ENCODE measurements at regions not wholly inside any gene's neighbourhood (a gene's known extent, or its start where the extent isn't known, plus 50 kb on each side); places are given as distances from the start of the nearest gene placed in this dataset.

- H3K9me3 ChIP-seq (ENCODE audit: low read length) = no peaks in the 10 kb centered on the region
- H3K27ac ChIP-seq (ENCODE audit: low read depth, low read length, poor library complexity, severe bottlenecking) = no peak overlapping the region
- H4K20me1 ChIP-seq (ENCODE audit: insufficient read depth, low read length) = no peaks in the 10 kb centered on the region
- no peaks in the 10 kb centered on the region for H3K9me2 ChIP-seq (ENCODE audit: low read depth, low read length)
- peaks cover 9% of the 10 kb centered on the region; the same call in 1 of the 2 replicates for H3K36me3 ChIP-seq (ENCODE audit: insufficient read depth, low read length)
- TF ChIP-seq, protein P1, sequence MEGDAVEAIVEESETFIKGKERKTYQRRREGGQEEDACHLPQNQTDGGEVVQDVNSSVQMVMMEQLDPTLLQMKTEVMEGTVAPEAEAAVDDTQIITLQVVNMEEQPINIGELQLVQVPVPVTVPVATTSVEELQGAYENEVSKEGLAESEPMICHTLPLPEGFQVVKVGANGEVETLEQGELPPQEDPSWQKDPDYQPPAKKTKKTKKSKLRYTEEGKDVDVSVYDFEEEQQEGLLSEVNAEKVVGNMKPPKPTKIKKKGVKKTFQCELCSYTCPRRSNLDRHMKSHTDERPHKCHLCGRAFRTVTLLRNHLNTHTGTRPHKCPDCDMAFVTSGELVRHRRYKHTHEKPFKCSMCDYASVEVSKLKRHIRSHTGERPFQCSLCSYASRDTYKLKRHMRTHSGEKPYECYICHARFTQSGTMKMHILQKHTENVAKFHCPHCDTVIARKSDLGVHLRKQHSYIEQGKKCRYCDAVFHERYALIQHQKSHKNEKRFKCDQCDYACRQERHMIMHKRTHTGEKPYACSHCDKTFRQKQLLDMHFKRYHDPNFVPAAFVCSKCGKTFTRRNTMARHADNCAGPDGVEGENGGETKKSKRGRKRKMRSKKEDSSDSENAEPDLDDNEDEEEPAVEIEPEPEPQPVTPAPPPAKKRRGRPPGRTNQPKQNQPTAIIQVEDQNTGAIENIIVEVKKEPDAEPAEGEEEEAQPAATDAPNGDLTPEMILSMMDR (IDR thresholded peaks at IDR 0.05; ENCODE audit: low read length) = no peak
- no peak for TF ChIP-seq EZH2 (IDR thresholded peaks at IDR 0.05; ENCODE audit: borderline replicate concordance, low read length)
- H3K4me3 ChIP-seq (ENCODE audit: low read depth, low read length, poor library complexity, severe bottlenecking) = no peak overlapping the region
- H3K79me2 ChIP-seq (ENCODE audit: insufficient read depth, low read length) = no peaks in the 10 kb centered on the region
- no peaks in the 10 kb centered on the region for H3K27me3 ChIP-seq (ENCODE audit: insufficient read depth, low read length)
- H3K4me2 ChIP-seq (ENCODE audit: low read length) = no peak overlapping the region
- H3F3A ChIP-seq (ENCODE audit: insufficient read depth, low read length) = no peaks in the 10 kb centered on the region
- no peak overlapping the region for H3K9ac ChIP-seq (ENCODE audit: low read length)
- H3K4me1 ChIP-seq (ENCODE audit: insufficient read depth, low read length, severe bottlenecking) = no peaks in the 10 kb centered on the region
- H2AFZ ChIP-seq (ENCODE audit: low read length) = no peak overlapping the region
Observed at GRCh38 chr5:109996246-109996645, 306.5 kb downstream of the MAN2A1 start.

DNA sequence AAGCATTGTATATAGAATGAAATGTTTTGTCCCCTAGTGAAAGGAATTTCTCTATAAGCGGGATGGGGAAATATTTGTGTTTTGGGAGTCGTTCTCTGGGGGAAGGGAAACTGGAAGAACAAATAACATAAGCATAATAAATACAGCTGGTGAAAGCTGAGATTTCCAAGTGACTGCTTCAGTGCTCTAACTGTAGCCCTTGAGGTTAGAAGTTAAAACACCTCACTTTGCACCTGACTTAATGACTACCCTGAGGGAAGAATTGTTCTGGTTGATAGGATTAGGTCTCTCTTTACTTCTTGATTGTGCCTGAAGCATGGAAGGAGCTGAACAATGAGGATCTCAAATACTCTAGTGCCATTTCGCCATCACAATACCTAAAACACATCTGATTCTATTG, 307.4 kb downstream of the MAN2A1 start:
- H2AFZ ChIP-seq (ENCODE audit: low read length) = no peak overlapping the region
- TF ChIP-seq EZH2 (IDR thresholded peaks at IDR 0.05; ENCODE audit: borderline replicate concordance, low read length) = no peak
- TF ChIP-seq, protein P1 (IDR thresholded peaks at IDR 0.05; ENCODE audit: low read length) = no peak

DNA sequence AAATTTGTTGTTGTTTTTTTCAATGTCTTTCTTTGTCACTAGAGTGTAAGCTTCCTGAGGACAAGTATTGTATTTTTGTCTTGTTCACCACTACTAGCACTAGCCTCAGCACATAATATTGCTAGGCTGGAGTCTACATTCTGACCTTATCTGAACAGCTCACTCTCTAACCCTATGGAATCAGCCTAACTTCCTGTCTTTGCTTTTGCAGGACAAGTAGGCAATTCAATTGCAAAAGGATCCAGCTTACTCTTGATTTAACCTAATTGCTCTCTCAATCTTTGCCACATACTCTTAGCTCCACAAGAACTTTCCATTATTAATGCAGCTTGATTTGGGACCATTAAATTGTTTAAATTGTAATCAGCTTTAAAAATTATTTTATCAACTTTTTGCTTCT, 308.5 kb downstream of the MAN2A1 start:
- Histone ChIP-seq H4K20me1 (ENCODE audit: insufficient read depth, low read length) (no peaks in the 10 kb centered on the region), H3K4me3 (ENCODE audit: low read depth, low read length, poor library complexity, severe bottlenecking) (no peak overlapping the region), H3K9me3 (ENCODE audit: low read length) (no peaks in the 10 kb centered on the region), H3K4me2 (ENCODE audit: low read length) (no peak overlapping the region), H3K79me2 (ENCODE audit: insufficient read depth, low read length) (no peaks in the 10 kb centered on the region), H3K27ac (ENCODE audit: low read depth, low read length, poor library complexity, severe bottlenecking) (no peak overlapping the region), H3K9ac (ENCODE audit: low read length) (no peak overlapping the region), H2AFZ (ENCODE audit: low read length) (no peak overlapping the region), H3F3A (ENCODE audit: insufficient read depth, low read length) (no peaks in the 10 kb centered on the region), H3K9me2 (ENCODE audit: low read depth, low read length) (no peaks in the 10 kb centered on the region), H3K27me3 (ENCODE audit: insufficient read depth, low read length) (no peaks in the 10 kb centered on the region), H3K4me1 (ENCODE audit: insufficient read depth, low read length, severe bottlenecking) (no peaks in the 10 kb centered on the region), H3K36me3 (ENCODE audit: insufficient read depth, low read length) (peaks cover 9% of the 10 kb centered on the region; the same call in 1 of the 2 replicates)
- TF ChIP-seq EZH2 (IDR thresholded peaks at IDR 0.05; ENCODE audit: borderline replicate concordance, low read length) = no peak
- TF ChIP-seq, protein P1 (IDR thresholded peaks at IDR 0.05; ENCODE audit: low read length) = no peak

More for the DNA sequence above, 307.4 kb downstream of the MAN2A1 start:
- Histone ChIP-seq H3F3A (ENCODE audit: insufficient read depth, low read length) (no peaks in the 10 kb centered on the region), H3K4me2 (ENCODE audit: low read length) (no peak overlapping the region), H3K9me3 (ENCODE audit: low read length) (no peaks in the 10 kb centered on the region), H3K9ac (ENCODE audit: low read length) (no peak overlapping the region), H3K27ac (ENCODE audit: low read depth, low read length, poor library complexity, severe bottlenecking) (no peak overlapping the region), H4K20me1 (ENCODE audit: insufficient read depth, low read length) (no peaks in the 10 kb centered on the region), H3K36me3 (ENCODE audit: insufficient read depth, low read length) (peaks cover 9% of the 10 kb centered on the region; the same call in 1 of the 2 replicates), H3K4me1 (ENCODE audit: insufficient read depth, low read length, severe bottlenecking) (no peaks in the 10 kb centered on the region), H3K9me2 (ENCODE audit: low read depth, low read length) (no peaks in the 10 kb centered on the region), H3K27me3 (ENCODE audit: insufficient read depth, low read length) (no peaks in the 10 kb centered on the region), H3K4me3 (ENCODE audit: low read depth, low read length, poor library complexity, severe bottlenecking) (no peak overlapping the region), H3K79me2 (ENCODE audit: insufficient read depth, low read length) (no peaks in the 10 kb centered on the region)

Measured in OCI-LY1 (cell line).